HG03095 (cell line): ENCODE measurements at regions not wholly inside any gene's neighbourhood (a gene's known extent, or its start where the extent isn't known, plus 50 kb on each side); places are given as distances from the start of the nearest gene placed in this dataset.
A peak's percentile ranks its signal among the peaks of the same experiment; 100 is the strongest.
"Not testable (repeated sequence)": the region's sequence is repeated elsewhere in the genome, so short reads cannot be mapped to it uniquely, and the experiment has no call there.

Experiments
- ATAC-seq: cut with Tn5 transposase; IDR thresholded peaks from one replicate; pipeline ENCODE4 v1.9.1; 2021; ENCODE audit warnings: moderate library complexity; ENCODE audit not compliant: unreplicated experiment

DNA sequence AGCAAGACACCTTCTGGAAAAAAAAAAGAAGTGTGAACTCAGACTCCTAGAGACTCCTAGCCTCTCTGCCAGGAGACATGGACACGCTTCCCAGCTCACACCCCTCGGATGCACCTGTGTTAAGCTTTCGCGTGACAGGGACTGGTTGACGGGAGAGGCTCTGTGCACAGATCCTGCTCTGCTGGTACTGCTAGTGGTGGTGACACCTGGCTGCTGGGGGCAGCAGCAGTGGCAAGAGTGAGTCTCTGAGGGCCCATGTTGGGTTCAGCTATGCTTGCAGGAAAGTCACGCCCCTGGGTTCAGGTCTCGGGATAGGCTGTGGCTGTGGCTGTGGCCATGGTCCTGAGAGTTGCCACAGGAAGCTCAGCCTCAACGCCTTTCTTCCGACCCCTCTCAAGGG is 81.1 kb downstream of the XRCC2 start:
- no peak for ATAC-seq

DNA sequence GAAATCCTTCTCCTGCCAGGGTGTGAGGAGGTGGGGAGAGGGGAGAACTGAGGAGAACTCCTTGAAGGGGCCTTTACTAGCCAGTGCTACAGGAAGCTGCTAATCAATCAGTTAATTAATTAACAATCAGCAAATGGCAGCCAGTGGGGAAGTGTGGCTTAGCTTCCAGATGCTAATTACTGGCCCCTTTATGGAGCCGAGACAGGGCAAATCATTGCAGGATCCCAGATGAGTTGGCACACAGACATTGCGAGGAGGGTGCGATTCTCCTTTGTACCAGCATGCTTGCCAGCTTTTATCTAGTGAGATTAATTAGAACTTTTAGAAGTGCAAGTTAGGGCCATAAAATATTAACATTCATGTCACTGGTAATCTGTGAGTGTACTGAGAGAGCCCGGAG is 84.0 kb downstream of the XRCC2 start:
- no peak for ATAC-seq

DNA sequence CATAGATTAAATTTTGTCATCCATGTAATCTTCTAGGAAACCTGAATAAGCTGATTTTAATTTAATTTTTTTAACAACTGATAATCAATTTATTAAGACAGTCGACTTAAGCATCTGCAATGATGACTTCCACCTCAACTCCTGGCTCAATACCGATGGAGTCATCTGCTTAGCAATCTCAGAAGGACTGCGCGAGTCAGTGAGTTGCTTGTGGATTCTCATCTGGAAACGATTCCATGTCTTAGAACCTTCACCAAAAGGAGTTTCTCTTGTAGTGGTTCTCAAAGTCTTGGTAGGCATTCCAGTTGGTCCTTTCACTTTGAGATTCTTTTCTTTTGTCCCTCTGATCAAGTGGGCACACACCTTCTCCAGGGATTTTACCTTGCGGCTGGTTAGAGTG is 85.5 kb downstream of the XRCC2 start:
- no peak for ATAC-seq

DNA sequence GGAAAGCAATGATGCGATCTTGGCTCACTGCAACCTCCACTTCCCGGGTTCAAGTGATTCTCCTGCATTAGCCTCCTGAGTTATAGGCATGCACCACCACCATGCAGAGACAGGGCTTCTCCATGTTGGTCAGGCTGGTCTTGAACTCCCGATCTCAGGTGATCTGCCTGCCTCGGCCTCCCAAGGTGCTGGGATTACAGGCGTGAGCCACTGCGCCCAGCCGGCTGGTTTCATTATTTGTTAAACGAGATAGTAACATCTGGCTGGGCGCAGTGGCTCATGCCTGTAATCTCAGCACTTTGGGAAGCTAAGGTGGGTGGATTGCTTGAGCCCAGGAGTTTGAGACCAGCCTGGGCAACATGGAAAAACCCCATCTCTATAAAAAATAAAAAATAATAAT is 86.1 kb downstream of the XRCC2 start:
- ATAC-seq, result not testable (repeated sequence)

DNA sequence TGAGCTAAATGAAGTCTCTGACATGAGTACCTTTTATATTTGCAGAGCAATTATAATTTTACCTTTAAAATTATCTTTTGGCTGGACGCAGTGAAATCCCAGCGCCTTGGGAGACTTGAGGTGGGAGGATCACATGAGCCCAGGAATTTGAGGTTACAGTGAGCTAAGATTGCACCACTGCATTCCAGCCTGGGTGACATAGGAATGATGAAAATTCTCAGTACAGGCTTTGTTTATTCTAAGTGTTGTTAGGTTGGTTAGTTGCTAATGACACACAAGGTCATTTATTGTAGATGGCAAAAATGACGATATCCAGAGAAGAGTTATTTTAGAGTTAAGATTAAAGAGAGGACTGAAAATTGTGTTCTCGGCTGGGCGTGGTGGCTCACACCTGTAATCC is 87.6 kb downstream of the XRCC2 start:
- ATAC-seq, result no peak

DNA sequence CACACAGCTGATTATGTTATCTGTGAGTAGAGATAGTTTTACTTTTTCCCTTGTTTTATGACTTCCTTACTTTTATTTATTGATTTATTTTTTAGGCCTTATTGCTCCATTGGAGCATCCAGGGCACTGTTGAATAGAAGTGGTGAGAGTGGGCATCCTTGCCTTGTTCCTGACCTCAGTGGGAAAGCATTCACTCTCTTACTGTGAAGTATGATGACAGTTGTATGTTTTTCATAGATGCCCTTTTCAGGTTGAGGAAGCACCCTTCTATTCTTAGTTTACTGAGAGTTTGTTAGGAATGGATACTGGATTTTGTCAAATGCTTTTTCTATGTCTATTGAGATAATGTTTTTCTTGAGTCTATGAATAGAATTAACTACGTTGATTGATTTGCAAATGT is 88.6 kb downstream of the XRCC2 start:
- no peak for ATAC-seq

DNA sequence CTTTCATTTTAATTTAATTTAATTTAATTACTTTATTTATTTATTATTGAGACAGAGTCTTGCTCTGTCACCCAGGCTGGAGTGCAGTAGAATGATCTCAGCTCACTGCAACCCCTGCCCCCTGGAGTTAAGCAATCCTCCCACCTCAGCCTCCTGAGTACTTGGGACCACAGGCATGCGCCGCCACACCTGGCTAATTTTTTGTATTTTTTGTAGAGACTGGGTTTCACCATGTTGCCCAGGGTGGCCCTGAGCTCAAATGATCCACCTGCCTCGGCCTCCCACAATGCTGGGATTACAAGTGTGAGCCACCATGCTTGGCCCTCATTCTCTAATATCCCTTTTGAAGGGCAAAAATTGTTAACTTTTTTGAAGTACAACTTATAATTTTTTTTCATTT is 92.9 kb downstream of the XRCC2 start:
- ATAC-seq, result no peak

DNA sequence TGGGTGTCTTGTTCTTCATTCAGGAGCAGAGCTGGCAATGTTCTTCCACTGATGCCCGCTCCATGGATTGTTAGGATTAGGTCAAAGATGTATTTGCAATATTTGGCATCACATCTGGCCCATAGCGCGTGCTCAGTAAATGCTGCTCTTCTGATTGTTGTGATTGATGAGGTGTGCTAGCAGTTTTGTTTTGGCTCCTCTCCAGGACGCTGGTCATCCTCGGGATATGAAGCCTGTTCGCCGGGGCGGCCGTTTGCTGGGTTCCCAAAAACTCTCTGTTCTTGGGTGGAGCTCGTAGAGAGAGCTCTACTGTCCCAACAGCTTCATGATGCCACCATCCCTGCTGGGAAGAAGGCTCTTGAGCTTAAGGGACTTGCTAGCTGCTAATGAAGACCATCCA is 96.9 kb downstream of the XRCC2 start:
- no peak for ATAC-seq

DNA sequence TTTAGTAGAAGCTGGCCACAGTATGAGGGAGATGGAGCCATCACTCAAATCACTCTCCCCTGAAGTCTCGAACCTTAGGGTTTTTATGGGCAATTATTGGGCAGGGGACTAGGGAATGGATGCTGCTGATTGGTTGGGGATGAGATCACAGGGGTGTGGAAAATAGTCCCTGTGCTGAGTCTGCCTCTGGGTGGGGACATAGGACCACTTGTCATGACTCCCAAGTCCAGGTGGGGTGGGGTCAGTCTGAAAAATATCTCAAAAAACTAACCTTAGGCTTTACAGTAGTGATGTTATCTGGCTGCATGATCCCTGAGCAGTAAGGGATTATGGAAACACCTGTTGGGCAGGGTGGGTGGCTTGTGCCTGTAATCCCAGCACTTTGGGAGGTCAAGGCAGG is 98.6 kb downstream of the XRCC2 start:
- no peak for ATAC-seq

DNA sequence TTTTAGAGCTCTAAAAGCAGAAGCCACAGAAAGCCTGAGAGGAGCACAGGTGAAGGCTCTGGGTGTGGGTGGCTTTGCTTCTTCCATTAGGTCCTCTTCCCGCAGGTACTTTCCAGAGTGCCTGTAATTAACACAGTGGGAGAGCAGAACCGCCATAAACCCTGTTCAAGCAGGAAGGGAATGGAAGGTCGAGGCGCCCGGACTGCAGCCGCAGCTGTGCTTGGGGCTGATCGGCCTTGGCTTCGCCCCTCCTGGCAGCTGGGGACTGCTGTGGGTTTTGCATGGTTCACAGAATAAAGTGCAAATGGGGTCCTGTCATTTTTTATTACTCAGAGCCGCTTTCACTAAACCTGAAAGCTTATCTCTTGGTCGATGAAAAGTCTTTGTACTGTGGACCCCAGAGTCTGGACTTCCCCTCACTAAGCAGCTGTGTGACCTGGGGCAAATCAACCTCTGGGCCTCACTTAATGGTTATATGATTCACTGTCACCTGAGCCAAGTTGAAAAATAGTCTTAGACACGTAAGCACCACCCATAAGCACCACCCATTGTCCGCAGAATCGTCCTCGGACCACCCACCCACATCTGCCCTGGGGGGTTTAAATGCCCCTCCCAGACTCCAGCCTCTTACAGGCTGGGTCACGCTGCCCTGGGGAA is 100.9 kb downstream of the XRCC2 start:
- ATAC-seq, result peak; percentile 82

DNA sequence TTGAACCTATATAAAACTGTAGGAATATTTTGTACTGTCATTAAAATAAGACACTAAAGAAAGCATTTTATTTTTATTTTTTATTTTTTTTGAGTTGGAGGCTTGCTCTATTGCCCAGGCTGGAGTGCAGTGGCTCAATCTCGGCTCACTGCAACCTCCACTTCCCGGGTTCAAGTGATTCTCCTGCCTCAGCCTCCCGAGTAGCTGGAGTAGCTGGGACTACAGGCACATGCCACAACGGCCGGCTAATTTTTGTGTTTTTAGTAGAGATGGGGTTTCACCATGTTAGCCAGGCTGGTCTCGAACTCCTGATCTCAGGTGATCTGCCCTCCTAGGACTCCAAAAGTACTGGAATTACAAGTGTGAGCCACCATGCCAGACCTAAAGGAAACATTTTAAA is 102.8 kb downstream of the XRCC2 start:
- not testable (repeated sequence) for ATAC-seq

DNA sequence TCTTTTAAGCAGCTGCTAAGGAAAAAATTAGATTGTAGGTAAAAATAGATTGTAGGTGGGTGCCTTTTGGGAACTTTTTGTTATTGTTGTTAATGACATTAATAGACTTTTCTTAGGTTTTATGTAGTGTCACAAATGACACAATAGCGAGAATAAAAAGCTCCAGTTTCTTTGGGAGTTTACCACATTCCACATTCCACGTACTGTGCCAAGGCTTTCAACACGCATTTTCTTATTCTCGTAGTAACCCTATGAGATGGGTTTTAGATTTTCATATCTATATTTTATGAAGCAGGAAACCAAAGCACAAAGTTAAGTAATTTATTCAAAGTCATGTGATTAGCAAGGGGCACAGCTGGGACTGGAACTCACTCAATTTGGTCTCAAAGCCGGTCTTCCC is 103.8 kb downstream of the XRCC2 start:
- ATAC-seq, result no peak

DNA sequence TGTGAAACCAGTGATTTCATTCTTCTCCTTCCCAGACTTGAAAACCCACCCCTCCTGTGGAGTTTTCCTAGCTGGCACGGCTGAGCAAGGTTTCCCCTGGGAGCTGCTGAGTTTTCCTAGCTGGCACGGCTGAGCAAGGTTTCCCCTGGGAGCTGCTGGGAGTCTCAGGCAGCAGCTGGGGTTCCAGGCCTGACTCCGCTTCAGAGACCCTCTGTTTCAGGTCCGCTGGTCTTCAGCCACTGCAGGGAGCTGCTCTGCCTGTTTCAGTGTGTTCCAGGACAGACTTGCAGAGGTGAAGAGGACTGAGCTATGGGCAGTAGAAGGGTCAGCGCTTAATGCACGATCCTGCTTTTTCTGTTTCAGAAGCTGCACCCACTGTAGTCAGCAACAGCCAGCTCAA is 104.9 kb downstream of the XRCC2 start:
- ATAC-seq, result no peak

DNA sequence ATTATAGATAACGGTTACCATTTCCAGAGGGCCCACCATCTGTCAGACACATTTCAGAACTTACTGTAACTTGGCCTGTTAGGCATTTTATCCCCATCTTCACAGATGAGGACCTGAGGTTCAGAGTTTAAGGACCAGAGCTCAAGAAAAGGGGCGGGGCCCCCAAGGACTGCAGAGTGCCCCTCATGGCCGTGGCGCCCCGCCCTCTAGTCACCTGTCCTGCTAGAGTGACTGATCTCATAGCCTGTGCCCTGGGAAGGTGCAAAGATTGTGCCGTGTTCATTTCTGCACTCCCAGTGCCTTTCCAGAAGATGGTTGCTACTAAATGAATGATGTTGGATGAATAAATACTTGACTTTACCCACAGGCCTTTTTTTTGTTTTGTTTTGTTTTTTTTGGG is 107.0 kb downstream of the XRCC2 start:
- no peak for ATAC-seq

DNA sequence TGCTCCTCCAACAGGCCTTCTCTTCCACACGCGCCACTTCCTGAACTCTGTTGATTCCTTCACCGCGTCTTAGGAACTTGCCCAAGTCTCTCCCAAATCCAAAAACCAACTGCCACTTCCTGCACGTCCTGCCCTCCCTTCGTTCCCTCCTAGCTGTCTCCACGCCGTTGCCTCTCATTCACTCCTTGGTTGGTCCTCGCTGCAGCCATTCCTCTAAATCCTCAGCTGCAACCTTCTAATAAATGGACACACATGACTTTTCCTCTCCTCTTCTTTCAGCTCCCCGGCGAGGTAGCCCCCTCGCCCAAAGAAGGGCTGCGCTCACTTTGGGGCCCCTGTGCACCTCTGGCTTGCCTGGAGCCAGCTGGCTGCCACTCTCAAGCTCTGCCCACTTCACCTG is 110.2 kb downstream of the XRCC2 start:
- no peak for ATAC-seq

DNA sequence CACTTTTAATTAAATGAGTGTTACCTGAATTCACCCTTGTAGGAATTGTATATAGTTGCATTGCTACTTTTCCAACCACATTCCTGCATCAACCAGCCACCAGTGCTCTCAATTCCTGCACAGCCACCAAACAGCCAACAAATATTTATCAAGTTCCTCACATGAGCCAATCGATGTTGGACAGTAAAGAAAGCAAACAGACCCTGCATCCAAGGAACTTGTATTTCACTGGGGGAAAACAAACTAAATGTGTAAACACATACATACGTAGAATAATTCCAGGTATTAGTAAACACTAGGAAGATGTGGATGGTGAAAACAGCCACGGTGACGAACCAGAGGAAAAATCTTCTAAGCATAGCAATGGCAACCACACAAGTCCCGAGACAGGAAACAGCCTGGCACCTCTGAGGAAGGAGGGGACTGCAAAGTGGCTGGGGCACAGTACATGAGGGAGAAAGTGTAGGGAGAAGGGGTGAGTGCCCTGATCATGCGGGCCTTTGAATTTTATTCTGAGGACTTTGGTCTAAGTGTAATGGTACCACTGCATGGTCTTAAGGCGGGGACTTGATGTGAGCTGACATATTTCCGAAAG is 111.2 kb downstream of the XRCC2 start:
- ATAC-seq, result no peak

DNA sequence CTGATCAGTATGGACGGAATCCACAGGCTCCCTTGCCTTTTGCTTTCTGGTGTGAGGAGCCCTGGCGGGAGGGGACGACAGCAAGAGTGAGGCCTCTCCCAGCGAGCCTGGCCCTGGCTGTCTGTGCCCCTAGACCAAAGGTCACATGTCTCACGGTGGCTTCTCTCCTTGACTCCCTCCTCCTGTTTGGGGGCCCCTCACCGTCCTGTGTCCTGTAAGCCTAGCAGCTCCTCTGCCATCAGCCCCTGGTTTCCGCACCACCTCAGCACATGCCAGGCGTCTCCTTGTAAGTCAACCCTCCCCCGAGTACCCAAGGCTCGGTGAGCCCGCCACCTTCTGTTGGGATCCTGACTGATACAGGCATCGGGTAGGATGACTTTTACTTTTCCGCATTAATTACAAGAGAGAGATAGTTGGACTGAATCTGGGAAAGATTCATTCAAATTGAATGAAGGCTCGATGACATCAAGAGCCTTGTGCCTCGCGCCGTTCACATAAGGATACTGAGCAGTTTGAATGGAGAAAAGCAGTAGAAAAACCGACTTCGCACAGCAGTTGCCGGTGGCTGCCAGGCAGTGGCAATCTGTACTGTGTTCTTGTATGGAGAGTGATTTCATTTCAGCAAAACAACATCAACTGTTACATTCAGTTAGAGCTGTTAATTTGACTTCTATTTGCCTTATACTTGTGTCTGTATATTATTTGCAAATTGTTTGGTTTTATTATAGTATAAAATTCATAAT is 119.8 kb downstream of the XRCC2 start:
- ATAC-seq, result no peak

DNA sequence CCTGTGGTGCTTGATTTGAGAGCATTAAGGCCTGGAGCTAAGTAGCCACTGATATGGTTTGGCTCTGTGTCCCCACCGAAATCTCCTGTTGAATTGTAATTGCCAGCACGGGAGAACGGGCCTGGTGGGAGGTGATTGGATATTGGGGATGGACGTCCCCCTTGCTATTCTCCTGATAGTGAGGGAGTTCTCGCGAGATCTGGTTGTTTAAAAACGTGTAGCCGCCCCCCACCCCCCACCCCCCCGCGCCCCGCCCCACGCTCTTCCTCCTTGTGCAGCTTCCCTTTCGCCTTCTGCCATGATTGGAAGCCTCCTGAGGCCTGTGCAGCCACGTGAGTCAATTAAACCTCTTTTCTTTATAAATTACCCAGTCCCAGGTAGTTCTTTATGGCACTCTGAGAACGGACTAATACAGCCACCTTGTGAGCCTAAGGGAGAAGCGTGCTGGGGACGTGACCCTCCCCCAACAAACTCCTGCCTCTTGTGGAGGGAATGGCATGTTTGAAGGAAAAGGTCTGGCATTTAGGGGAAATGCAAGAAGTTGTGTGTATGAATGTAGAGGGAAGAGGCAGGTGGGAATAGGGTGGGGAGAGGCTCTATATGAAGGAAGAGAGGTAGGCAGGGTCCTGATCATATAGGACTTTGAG is 118.0 kb upstream of the KMT2C start:
- ATAC-seq, result no peak

DNA sequence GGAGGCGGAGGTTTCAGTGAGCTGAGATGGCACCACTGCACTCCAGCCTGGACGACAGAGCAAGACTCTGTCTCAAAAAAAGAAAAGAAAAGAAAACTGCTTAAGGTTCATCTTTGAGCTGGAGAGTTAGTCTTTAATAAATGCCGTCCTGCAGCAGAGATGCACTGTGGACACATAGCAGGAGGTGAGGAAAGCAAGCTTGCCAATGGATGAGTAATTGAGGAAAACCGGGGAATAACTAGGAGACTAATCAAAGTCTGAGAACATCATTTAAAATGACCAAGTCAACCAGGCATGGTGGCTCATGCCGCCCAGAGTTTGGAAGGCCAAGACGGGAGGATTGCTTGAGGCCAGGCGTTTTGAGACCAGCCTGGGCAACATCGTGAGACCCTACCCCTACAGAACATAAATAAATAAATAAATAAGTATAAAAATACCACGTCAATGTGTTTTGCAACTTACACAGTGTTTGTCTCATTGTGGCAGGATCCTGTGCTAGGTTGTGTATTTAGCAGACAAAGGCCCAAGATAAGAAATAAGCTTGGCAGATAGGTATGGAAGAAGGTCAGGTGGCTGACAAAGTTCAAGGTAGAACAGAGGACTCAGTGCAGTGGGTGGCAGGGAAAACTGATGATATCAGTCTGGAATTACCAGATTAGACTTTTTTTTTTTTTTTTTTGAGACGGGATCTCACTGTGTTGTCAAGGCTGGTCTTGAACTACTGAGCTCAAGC is 115.7 kb upstream of the KMT2C start:
- ATAC-seq, result no peak

DNA sequence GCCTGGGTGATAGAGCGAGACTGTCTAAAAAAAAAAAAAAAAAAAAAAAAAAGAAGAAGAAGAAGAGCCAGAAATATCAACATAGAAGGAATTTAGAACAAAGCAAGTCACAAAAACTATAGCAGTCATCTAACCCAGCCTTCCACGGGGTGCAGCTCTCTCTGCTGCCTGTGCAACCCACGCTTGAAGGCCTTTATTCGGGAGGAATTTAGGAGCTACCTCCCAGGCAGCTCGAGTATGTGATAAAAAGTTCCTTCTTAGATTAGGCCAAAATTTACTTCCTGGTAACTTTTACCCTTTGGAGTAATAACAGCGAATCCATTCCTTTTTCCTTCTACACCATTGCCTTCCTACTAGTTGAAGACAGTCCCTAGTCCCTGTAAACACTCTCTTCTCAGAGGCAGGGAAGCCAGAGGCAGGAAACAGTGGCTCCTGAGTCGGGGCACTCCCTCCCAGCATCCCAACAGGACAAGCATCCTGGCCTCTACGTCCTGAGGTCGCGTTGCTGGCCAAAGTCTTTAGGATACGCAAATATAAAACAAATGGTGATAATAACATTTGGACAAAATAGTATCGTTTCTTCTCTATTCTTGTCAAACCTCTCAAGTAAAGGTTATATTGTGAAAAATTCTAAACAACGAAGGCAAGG is 109.3 kb upstream of the KMT2C start:
- ATAC-seq, result no peak

DNA sequence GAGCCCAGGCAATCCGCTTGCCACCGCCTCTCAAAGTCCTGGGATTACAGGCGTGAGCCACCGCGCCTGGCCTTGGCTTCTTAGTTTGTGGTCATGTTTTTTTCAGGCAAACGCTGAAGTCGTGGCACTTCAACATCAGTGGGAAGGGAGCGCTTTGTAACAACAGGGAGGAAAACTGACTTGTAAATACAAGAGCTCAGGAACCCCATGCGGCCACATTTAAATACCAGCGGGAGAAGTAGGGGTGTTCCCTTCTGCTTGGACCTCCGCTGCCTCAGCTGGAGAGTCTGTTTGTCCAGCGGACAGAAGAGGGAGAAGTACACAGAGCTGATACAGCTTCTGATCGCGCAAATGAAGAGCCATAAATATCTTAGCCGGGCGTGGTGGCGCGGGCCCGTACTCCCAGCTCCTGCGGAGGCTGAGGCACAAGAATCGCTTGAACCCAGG is 108.7 kb upstream of the KMT2C start:
- no peak for ATAC-seq
